HEK293 (cell line): ENCODE measurements at regions not wholly inside any gene's neighbourhood (a gene's known extent, or its start where the extent isn't known, plus 50 kb on each side); places are given as distances from the start of the nearest gene placed in this dataset.

Experiments used
- CTCF ChIA-PET: fragments of 350-600 bp; formaldehyde crosslinking; extraction: SDS; loops from one replicate; lab custom pipeline; 2021; ENCODE audit warnings: antibody characterized with exemption; lab: Yijun Ruan, JAX
- POLR2A ChIA-PET: fragments of 300-600 bp; formaldehyde crosslinking; extraction: SDS; loops from one replicate; lab custom pipeline; 2020; ENCODE audit warnings: antibody characterized with exemption, inconsistent platforms; lab: Yijun Ruan, JAX
- H3K27ac ChIP-seq: fragments of 200-500 bp; sonication (Bioruptor generic); 2 replicates; pipeline ENCODE4 v1.5.1; 2014; ENCODE audit warnings: low read depth, low read length, control low read depth, inconsistent platforms; ENCODE audit errors: extremely low read depth
- H3K36me3 ChIP-seq, 2 experiments: fragments of 200-500 bp in 1 of 2; sonication (Bioruptor generic) in 1 of 2; 1 replicate in 1 of 2; 2 replicates in 1 of 2; pipeline ENCODE4 v1.5.1; 2014 to 2017; ENCODE audit warnings: inconsistent platforms in 2 of 2, low read length in 2 of 2; ENCODE audit not compliant: control insufficient read depth in 2 of 2, insufficient read depth in 1 of 2
- H3K4me1 ChIP-seq: fragments of 200-500 bp; sonication (Bioruptor generic); 2 replicates; pipeline ENCODE4 v1.5.1; 2014; ENCODE audit warnings: mild to moderate bottlenecking, low read length, inconsistent platforms; ENCODE audit not compliant: control insufficient read depth, insufficient read depth
- H3K4me3 ChIP-seq: 2 replicates; pipeline ENCODE4 v1.5.1; 2011; ENCODE audit warnings: low read depth, mild to moderate bottlenecking, control low read depth, low read length, moderate library complexity
- H3K9me3 ChIP-seq: fragments of 200-500 bp; sonication (Bioruptor generic); 2 replicates; pipeline ENCODE4 v1.5.1; 2014; ENCODE audit warnings: low read depth, low read length, inconsistent platforms; ENCODE audit not compliant: control insufficient read depth, insufficient read depth
- IKZF3 ChIP-seq: fragments of 450-650 bp; IDR thresholded peaks from 2 replicates; pipeline ENCODE4 v1.5.0; 2018; ENCODE audit warnings: missing biosample characterization, mild to moderate bottlenecking, missing genetic modification characterization, moderate library complexity
- INSM2 ChIP-seq: fragments of 450-650 bp; formaldehyde crosslinking; IDR thresholded peaks from 2 replicates; pipeline ENCODE4 v1.5.1; 2016; ENCODE audit warnings: missing biosample characterization, missing genetic modification characterization
- KLF10 ChIP-seq: fragments of 450-650 bp; IDR thresholded peaks from 2 replicates; pipeline ENCODE4 v1.5.1; 2018; ENCODE audit warnings: missing biosample characterization, mild to moderate bottlenecking, missing genetic modification characterization
- KLF16 ChIP-seq: fragments of 450-650 bp; formaldehyde crosslinking; IDR thresholded peaks from 2 replicates; pipeline ENCODE4 v1.5.1; 2017; ENCODE audit warnings: missing biosample characterization, missing genetic modification characterization
- OVOL3 ChIP-seq: fragments of 450-650 bp; formaldehyde crosslinking; IDR thresholded peaks from 2 replicates; pipeline ENCODE4 v1.5.1; 2016; ENCODE audit warnings: missing biosample characterization, missing genetic modification characterization
- SCRT1 ChIP-seq: fragments of 450-650 bp; formaldehyde crosslinking; IDR thresholded peaks from 2 replicates; pipeline ENCODE4 v1.5.1; 2016; ENCODE audit warnings: missing biosample characterization, missing genetic modification characterization, borderline replicate concordance
- ZBTB26 ChIP-seq: fragments of 450-650 bp; formaldehyde crosslinking; optimal IDR thresholded peaks from 2 replicates; pipeline ENCODE3; 2016; ENCODE audit warnings: missing biosample characterization, mild to moderate bottlenecking, missing genetic modification characterization
- ZBTB49 ChIP-seq: fragments of 450-650 bp; formaldehyde crosslinking; IDR thresholded peaks from 2 replicates; pipeline ENCODE4 v1.5.1; 2016; ENCODE audit warnings: missing biosample characterization, missing genetic modification characterization, low read depth
- ZBTB8A ChIP-seq: fragments of 450-650 bp; formaldehyde crosslinking; IDR thresholded peaks from 2 replicates; pipeline ENCODE4 v1.5.1; 2016; ENCODE audit warnings: missing biosample characterization, missing genetic modification characterization
- ZEB2 ChIP-seq: fragments of 450-650 bp; formaldehyde crosslinking; IDR thresholded peaks from 2 replicates; pipeline ENCODE4 v1.5.1; 2016; ENCODE audit warnings: missing biosample characterization, missing genetic modification characterization
- ZNF248 ChIP-seq: fragments of 450-650 bp; formaldehyde crosslinking; IDR thresholded peaks from 2 replicates; pipeline ENCODE4 v1.5.1; 2017; ENCODE audit warnings: missing biosample characterization, missing genetic modification characterization
- ZNF404 ChIP-seq: fragments of 450-650 bp; formaldehyde crosslinking; IDR thresholded peaks from 2 replicates; pipeline ENCODE4 v1.5.1; 2017; ENCODE audit warnings: missing biosample characterization, missing genetic modification characterization
- ZNF488 ChIP-seq: fragments of 450-650 bp; formaldehyde crosslinking; IDR thresholded peaks from 2 replicates; pipeline ENCODE4 v1.5.1; 2016; ENCODE audit warnings: missing biosample characterization, missing genetic modification characterization
- ZNF513 ChIP-seq: fragments of 450-650 bp; IDR thresholded peaks from 2 replicates; pipeline ENCODE4 v1.5.1; 2018; ENCODE audit warnings: missing biosample characterization, missing genetic modification characterization
- ZNF654 ChIP-seq: fragments of 450-650 bp; formaldehyde crosslinking; IDR thresholded peaks from 2 replicates; pipeline ENCODE4 v1.5.1; 2016; ENCODE audit warnings: low read depth, missing biosample characterization, missing genetic modification characterization
- ZNF677 ChIP-seq: fragments of 450-650 bp; IDR thresholded peaks from 2 replicates; pipeline ENCODE4 v1.5.0; 2018; ENCODE audit warnings: missing biosample characterization, mild to moderate bottlenecking, missing genetic modification characterization, moderate library complexity
- TF ChIP-seq, protein P1 (sequence below): fragments of 450-650 bp; formaldehyde crosslinking; IDR thresholded peaks from 2 replicates; pipeline ENCODE4 v1.5.1; 2016; ENCODE audit warnings: missing biosample characterization, missing genetic modification characterization
- TF ChIP-seq, protein P2 (sequence below): sonication (generic); formaldehyde crosslinking; IDR thresholded peaks from 2 replicates; pipeline ENCODE4 v1.8.1; 2022; ENCODE audit warnings: mild to moderate bottlenecking, moderate library complexity, missing genetic modification reagents
- TF ChIP-seq, protein P3 (sequence below): fragments of 450-650 bp; formaldehyde crosslinking; IDR thresholded peaks from 2 replicates; pipeline ENCODE4 v1.5.1; 2016; ENCODE audit warnings: missing biosample characterization, missing genetic modification characterization

- TF ChIP-seq ZNF513 (tag by site-specific recombination) (no peak), KLF10 (tag by site-specific recombination) (no peak), ZNF488 (no peak), SCRT1 (no peak), ZBTB26 (tag by site-specific recombination) (no peak)
- TF ChIP-seq, protein P1, sequence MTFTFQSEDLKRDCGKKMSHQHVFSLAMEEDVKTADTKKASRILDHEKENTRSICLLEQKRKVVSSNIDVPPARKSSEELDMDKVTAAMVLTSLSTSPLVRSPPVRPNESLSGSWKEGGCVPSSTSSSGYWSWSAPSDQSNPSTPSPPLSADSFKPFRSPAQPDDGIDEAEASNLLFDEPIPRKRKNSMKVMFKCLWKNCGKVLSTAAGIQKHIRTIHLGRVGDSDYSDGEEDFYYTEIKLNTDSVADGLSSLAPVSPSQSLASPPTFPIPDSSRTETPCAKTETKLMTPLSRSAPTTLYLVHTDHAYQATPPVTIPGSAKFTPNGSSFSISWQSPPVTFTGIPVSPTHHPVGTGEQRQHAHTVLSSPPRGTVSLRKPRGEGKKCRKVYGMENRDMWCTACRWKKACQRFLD (tag by site-specific recombination), result no peak
- TF ChIP-seq, all 188 proteins: peak for 0
These were observed 68.9 kb upstream of the COL11A1 start (continued) for GRCh38 chr1:103177108-103177775.

DNA sequence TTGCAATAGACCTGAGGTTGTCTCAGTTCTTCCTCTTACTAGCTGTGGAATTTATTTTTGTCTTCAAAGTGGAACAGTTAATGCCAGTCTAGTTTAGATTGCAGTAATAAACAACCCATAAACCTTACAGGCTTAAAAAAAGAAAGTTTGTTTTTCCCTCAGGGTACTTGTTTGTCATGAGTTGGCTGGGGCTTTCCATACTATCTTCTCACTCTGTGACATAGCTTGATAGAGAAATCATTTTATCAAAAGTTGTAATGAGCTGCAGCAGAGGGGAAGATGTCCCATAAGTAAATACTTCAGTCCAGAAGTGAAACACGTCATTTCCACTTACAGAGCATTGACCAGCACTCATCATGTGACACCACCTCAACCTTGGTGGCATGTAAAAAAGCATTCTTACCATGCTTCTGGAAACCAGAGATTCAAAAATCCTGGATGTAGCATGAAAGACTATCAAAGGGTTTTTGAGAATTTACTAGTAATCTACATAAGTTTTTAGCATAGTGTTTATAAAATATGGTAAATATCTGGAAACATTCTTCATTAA, 62.8 kb upstream of the COL11A1 start:
- no peaks in the 10 kb centered on the region for H3K36me3 ChIP-seq
- no peak overlapping the region for H3K27ac ChIP-seq
- POLR2A ChIA-PET, result no interaction called here
- H3K9me3 ChIP-seq, result no peaks in the 10 kb centered on the region
- TF ChIP-seq ZNF248 (no peak), OVOL3 (tag by site-specific recombination) (no peak), KLF16 (no peak), ZBTB49 (tag by site-specific recombination) (no peak), IKZF3 (tag by site-specific recombination) (no peak), ZEB2 (tag by site-specific recombination) (no peak), ZNF677 (tag by site-specific recombination) (no peak), ZNF404 (tag by site-specific recombination) (no peak), INSM2 (no peak), ZNF654 (no peak), ZBTB8A (no peak)
- TF ChIP-seq, protein P2, sequence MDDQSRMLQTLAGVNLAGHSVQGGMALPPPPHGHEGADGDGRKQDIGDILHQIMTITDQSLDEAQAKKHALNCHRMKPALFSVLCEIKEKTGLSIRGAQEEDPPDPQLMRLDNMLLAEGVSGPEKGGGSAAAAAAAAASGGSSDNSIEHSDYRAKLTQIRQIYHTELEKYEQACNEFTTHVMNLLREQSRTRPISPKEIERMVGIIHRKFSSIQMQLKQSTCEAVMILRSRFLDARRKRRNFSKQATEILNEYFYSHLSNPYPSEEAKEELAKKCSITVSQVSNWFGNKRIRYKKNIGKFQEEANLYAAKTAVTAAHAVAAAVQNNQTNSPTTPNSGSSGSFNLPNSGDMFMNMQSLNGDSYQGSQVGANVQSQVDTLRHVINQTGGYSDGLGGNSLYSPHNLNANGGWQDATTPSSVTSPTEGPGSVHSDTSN (CRISPR knock-in tag), result no peak
- TF ChIP-seq, protein P3, sequence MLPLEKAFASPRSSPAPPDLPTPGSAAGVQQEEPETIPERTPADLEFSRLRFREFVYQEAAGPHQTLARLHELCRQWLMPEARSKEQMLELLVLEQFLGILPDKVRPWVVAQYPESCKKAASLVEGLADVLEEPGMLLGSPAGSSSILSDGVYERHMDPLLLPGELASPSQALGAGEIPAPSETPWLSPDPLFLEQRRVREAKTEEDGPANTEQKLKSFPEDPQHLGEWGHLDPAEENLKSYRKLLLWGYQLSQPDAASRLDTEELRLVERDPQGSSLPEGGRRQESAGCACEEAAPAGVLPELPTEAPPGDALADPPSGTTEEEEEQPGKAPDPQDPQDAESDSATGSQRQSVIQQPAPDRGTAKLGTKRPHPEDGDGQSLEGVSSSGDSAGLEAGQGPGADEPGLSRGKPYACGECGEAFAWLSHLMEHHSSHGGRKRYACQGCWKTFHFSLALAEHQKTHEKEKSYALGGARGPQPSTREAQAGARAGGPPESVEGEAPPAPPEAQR (tag by site-specific recombination), result no peak
- TF ChIP-seq, all 188 proteins: peak for 0
- Histone ChIP-seq H3K4me1 (no peaks in the 10 kb centered on the region), H3K4me3 (no peak overlapping the region)
- CTCF ChIA-PET, result no interaction called here
